GM19467 (cell line): ENCODE measurements at regions not wholly inside any gene's neighbourhood (a gene's known extent, or its start where the extent isn't known, plus 50 kb on each side); places are given as distances from the start of the nearest gene placed in this dataset.
"Not testable (repeated sequence)": the region's sequence is repeated elsewhere in the genome, so short reads cannot be mapped to it uniquely, and the experiment has no call there.

Experiments used
- ATAC-seq: cut with Tn5 transposase; IDR thresholded peaks from one replicate; pipeline ENCODE4 v1.9.1; 2021; ENCODE audit warnings: mild to moderate bottlenecking, moderate library complexity; ENCODE audit not compliant: unreplicated experiment

- ATAC-seq: no peak
These were observed 268.8 kb downstream of the KLF5 start for GRCh38 chr13:73327579-73327978.

GRCh38 chr13:73325723-73326558, 267.1 kb downstream of the KLF5 start:
- ATAC-seq: peak; percentile 90

- ATAC-seq: no peak
These were observed 266.3 kb downstream of the KLF5 start for GRCh38 chr13:73324842-73325722.

GRCh38 chr13:73323615-73324014, 264.8 kb downstream of the KLF5 start:
- no peak for ATAC-seq

GRCh38 chr13:73321043-73321442, 262.2 kb downstream of the KLF5 start:
- no peak for ATAC-seq

- no peak for ATAC-seq
These were observed 258.3 kb downstream of the KLF5 start for GRCh38 chr13:73317140-73317539.

- ATAC-seq: no peak
These were observed 251.6 kb downstream of the KLF5 start for GRCh38 chr13:73310366-73310765.

- no peak for ATAC-seq
These were observed 248.7 kb downstream of the KLF5 start for GRCh38 chr13:73307481-73307880.

GRCh38 chr13:73306688-73307087, 247.9 kb downstream of the KLF5 start:
- no peak for ATAC-seq

- ATAC-seq: no peak
These were observed 245.6 kb downstream of the KLF5 start for GRCh38 chr13:73304442-73304841.

GRCh38 chr13:73303851-73304250, 245.0 kb downstream of the KLF5 start:
- ATAC-seq: no peak

- not testable (repeated sequence) for ATAC-seq
These were observed 242.8 kb downstream of the KLF5 start for GRCh38 chr13:73301622-73302021.

GRCh38 chr13:73300718-73301425, 242.1 kb downstream of the KLF5 start:
- no peak for ATAC-seq

GRCh38 chr13:73299787-73300186, 241.0 kb downstream of the KLF5 start:
- ATAC-seq: no peak

- ATAC-seq: no peak
These were observed 235.2 kb downstream of the KLF5 start for GRCh38 chr13:73293913-73294523.

GRCh38 chr13:73292127-73292526, 233.3 kb downstream of the KLF5 start:
- ATAC-seq: no peak

- no peak for ATAC-seq
These were observed 232.0 kb downstream of the KLF5 start for GRCh38 chr13:73290844-73291243.

- ATAC-seq: no peak
These were observed 229.8 kb downstream of the KLF5 start for GRCh38 chr13:73288596-73288995.

GRCh38 chr13:73287831-73288230, 229.0 kb downstream of the KLF5 start:
- ATAC-seq: no peak

GRCh38 chr13:73286942-73287620, 228.3 kb downstream of the KLF5 start:
- no peak for ATAC-seq
